IMR-90 (cell line): ENCODE measurements at regions not wholly inside any gene's neighbourhood (a gene's known extent, or its start where the extent isn't known, plus 50 kb on each side); places are given as distances from the start of the nearest gene placed in this dataset.
"Not testable (repeated sequence)": the region's sequence is repeated elsewhere in the genome, so short reads cannot be mapped to it uniquely, and the experiment has no call there.

ENCODE experiments used
- CTCF ChIP-seq: conservative IDR thresholded peaks from 2 replicates; pipeline ENCODE4 v1.5.1; 2012; ENCODE audit warnings: mild to moderate bottlenecking, low read depth, low read length, improper control_type of control experiment
- ELK1 ChIP-seq: fragments of 150-350 bp; IDR thresholded peaks from 2 replicates; pipeline ENCODE4 v1.6.1; 2016; ENCODE audit warnings: low read depth, mild to moderate bottlenecking, low read length, moderate library complexity, borderline replicate concordance
- POLR2A ChIP-seq: IDR thresholded peaks from 2 replicates; pipeline ENCODE4 v1.6.1; 2012; ENCODE audit warnings: mild to moderate bottlenecking, low read depth, low read length
- RAD21 ChIP-seq: IDR thresholded peaks from 2 replicates; pipeline ENCODE4 v1.6.1; 2012; ENCODE audit warnings: low read length, improper control_type of control experiment
- RFX5 ChIP-seq: IDR thresholded peaks from 2 replicates; pipeline ENCODE4 v1.8.0; 2012; ENCODE audit warnings: low read depth, mild to moderate bottlenecking, low read length, moderate library complexity

- not testable (repeated sequence) for TF ChIP-seq CTCF, POLR2A, ELK1, RAD21, RFX5
Measured at GRCh38 chr9:91021656-91022055, 220.0 kb downstream of the SYK start.
